Epithelial cell of proximal tubule (primary cell): ENCODE measurements at regions not wholly inside any gene's neighbourhood (a gene's known extent, or its start where the extent isn't known, plus 50 kb on each side); places are given as distances from the start of the nearest gene placed in this dataset.

Experiments used
- DNase-seq: peaks from one replicate; pipeline ENCODE4 v3.0.0-alpha.2; 2011; ENCODE audit warnings: low read depth
- H3K4me3 ChIP-seq: 2 replicates; pipeline ENCODE4 v1.5.1; 2011; ENCODE audit warnings: low read depth, mild to moderate bottlenecking, low read length
- TF ChIP-seq, protein P1 (sequence below): conservative IDR thresholded peaks from 2 replicates; pipeline ENCODE4 v1.5.1; 2012; ENCODE audit warnings: low read depth, mild to moderate bottlenecking, low read length

DNA sequence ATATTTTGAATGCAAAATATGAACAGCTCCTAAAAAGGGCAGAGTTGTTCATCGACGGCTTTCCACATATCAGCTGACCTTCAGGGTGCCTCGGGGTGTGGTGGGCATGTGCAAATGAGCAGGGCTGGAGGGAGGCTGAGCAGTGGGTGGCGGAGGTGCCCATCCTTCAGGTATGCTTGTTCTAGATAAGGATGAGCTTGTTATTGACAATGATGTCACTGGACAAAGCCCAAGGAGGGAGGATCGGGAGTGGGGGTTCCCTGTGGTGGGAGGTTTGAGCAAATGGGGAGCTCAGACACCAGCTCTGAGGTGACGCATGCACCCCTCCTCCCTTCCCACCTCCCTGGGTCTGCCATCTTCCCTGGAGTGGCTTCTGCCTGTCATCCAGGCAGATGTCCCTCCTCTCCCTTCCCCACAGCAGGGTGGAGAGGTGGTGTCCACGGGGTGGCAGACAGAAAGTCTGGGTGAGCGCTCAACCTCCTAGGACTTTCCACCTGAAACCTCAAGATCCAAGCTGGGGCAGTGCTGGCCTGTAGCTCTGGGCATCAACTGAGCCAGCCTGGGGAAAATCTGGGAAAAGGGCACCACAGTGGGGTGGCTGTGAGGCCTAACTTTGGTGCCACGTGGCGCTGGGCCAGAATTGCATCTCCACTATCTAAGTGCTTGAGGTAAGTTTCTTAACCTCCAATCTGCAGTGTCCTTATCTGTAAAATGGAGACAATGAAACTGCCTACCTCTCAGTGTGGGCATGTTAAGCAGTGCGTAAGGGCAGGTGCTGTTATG, 106.3 kb upstream of the THY1 start:
- H3K4me3 ChIP-seq = no peak overlapping the region
- DNase-seq = no peak
- TF ChIP-seq, protein P1, sequence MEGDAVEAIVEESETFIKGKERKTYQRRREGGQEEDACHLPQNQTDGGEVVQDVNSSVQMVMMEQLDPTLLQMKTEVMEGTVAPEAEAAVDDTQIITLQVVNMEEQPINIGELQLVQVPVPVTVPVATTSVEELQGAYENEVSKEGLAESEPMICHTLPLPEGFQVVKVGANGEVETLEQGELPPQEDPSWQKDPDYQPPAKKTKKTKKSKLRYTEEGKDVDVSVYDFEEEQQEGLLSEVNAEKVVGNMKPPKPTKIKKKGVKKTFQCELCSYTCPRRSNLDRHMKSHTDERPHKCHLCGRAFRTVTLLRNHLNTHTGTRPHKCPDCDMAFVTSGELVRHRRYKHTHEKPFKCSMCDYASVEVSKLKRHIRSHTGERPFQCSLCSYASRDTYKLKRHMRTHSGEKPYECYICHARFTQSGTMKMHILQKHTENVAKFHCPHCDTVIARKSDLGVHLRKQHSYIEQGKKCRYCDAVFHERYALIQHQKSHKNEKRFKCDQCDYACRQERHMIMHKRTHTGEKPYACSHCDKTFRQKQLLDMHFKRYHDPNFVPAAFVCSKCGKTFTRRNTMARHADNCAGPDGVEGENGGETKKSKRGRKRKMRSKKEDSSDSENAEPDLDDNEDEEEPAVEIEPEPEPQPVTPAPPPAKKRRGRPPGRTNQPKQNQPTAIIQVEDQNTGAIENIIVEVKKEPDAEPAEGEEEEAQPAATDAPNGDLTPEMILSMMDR = no peak

DNA sequence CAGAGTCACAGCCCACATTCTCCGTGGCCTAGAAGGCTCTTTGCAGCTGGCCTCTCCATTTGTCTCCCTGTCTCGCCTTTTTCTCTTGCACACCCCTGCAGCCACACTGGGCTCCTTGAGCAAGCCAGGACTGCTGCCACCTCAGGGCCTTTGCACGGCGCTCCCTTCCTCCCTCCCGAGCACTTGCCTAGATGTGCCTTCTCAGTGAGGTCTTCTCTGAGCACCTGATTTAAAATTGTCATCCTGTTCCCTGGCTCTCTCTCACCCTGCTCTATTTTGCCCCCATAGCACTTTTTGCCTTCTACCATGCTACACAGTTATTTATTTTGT, 102.9 kb upstream of the THY1 start:
- H3K4me3 ChIP-seq = no peak overlapping the region
- TF ChIP-seq, protein P1 = no peak
- no peak for DNase-seq

DNA sequence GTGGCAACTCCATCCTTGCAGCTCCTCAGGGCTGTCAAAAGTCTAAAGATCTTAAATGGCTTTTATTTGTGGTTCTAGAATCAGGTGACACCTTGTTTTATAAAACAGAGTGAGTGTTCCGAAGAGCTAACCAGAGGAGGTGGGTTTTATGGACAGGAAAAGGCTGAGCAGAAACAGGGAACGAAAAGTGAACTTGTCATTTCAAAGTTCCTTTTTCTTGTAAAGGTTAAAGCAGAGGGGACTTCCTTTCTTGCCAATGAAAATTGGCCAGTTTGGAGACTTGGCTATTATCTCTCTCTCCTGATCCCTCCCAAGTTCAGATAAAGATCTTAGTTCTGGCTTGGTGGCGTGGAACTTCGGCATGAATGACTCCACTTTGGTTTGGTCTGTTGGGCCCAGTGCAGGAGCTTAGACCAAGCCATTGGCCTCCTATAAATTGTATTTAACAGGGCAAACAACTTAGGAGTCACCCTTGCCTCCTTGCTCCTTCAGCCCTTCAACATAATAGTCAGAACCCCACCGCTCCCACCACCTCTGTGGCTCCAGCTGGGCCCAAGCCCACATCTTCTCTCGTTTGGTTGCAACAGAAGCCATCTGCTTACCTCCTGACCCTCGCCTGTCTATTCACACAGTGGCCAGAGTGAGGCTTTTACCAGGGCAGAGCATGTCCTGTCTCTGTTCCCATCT, 102.4 kb upstream of the THY1 start:
- H3K4me3 ChIP-seq = no peak overlapping the region
- DNase-seq = no peak
- TF ChIP-seq, protein P1 = no peak

DNA sequence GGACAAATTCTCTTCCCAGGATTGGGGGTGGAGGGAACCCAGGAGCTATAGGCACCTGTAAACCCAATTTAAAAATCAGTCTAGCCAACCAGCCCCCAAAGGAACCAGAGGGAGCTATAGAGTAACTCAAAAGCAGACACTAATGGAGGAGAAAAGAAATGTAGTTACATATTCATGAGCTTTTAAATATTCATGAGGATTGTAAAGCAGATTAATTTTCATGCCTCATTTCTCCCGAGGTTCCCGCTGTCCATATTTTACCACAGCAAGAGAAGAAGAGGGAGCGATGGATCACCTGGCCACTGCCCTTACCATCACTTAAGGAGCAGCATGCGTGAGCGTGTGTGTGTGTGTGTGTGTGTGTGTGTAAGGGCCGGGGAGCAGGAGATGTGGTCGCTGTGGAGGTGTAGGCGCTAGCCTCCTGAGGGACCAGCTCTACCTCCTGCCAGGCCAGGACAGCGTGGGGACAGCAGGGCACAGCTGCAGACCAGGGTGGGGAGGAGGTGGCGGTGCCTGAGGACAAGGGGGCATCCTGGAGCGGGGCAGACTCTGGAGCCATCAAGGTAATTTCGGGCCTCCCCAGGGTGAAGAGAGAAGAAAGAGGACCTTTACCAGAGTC, 100.7 kb upstream of the THY1 start:
- no peak for DNase-seq
- H3K4me3 ChIP-seq = no peak overlapping the region
- TF ChIP-seq, protein P1 = no peak

DNA sequence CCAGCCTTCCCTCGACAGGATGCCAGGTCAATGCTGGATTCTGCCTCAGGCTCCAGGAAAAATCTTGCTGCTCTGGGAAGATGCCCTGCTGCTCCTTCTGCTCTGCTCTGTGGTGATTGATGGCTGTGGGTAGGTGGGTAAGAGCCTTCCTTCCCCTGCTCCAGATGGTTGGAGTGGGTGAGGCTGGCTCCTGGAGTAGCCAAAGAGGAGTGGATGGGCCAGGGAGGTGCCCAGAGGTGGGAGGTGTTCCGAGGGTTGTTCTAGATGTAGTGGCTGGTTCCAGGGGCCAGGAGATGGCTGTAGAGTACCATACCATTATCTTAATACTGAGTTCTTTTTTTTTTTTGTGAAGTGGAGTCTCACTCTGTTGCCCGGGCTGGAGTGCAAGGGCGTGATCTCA, 99.6 kb upstream of the THY1 start:
- no peak for DNase-seq

DNA sequence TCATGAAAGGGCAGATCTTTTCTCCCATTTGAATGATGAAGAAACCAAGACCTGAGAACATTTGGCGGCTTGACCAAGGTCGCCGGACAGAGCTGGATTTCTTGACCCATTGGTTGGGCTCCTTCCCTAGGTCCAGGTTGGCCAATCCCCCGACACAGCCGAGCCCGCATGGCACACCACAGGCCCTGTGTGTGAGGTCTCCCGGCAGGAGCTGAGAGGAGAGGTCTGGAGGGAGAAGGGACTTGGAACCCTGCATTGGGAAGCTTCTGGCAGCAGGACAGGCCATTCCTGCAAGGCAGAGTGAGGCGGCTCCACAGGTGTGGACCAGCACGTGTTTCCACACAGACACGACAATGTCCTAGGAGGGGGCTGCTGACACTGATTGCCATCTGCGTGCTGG, 98.6 kb upstream of the THY1 start:
- TF ChIP-seq, protein P1 = no peak
- no peak overlapping the region for H3K4me3 ChIP-seq
- DNase-seq = no peak

More for the DNA sequence above, 99.6 kb upstream of the THY1 start:
- TF ChIP-seq, protein P1 = no peak
- H3K4me3 ChIP-seq = no peak overlapping the region
